AG09319 (cell line): ENCODE measurements at regions not wholly inside any gene's neighbourhood (a gene's known extent, or its start where the extent isn't known, plus 50 kb on each side); places are given as distances from the start of the nearest gene placed in this dataset.

Experiments
- DNase-seq: peaks from one replicate; pipeline ENCODE4 v3.0.0-alpha.2; 2010; ENCODE audit warnings: low read depth; ENCODE audit errors: extremely low read depth
- TF ChIP-seq, protein P1 (sequence below): IDR thresholded peaks from 2 replicates; pipeline ENCODE4 v1.5.1; 2011; ENCODE audit warnings: low read depth, mild to moderate bottlenecking, inconsistent platforms, low read length, moderate library complexity

DNA sequence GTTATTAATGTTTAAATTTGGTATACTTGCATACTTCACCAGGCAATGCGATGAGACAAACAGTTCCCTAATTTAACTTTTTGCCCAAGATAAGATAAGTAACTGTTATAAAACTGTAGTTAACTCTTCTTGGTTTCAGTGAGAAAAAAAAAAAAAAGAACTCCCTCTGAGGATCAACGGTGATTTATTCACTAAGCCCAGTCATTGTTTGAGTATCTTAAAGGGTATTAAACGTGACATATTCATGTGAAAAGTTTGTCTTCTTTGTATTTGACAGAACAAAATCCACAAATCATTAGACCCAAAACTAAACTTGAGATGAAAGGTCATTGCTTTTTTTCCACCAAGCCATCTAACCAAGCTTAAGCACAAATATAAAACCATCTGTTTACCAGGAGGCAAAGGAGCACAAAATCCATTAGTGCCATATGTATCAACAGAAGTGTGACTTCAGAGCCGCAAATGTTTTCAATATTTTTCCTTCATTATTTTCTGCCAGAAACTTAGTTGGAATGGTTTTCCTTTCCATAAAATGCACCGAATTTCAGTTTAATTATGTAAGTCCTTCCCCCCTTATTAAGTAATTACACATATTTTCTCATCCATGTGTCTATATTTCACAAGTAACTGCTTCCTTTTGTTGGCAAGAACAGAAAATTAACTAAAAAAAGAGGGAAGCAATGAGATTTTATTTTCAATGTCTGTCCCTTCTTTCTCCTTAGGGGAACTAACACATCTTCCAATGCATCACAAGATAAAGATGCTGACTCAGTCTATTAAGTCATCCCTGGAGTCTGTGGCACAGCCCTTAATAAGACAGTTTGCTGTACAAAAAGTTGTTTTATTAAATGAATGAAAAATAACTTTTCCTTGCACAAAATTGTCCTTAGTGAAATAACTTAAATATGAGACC, 92.2 kb upstream of the RAP2B start:
- DNase-seq: no peak
- TF ChIP-seq, protein P1, sequence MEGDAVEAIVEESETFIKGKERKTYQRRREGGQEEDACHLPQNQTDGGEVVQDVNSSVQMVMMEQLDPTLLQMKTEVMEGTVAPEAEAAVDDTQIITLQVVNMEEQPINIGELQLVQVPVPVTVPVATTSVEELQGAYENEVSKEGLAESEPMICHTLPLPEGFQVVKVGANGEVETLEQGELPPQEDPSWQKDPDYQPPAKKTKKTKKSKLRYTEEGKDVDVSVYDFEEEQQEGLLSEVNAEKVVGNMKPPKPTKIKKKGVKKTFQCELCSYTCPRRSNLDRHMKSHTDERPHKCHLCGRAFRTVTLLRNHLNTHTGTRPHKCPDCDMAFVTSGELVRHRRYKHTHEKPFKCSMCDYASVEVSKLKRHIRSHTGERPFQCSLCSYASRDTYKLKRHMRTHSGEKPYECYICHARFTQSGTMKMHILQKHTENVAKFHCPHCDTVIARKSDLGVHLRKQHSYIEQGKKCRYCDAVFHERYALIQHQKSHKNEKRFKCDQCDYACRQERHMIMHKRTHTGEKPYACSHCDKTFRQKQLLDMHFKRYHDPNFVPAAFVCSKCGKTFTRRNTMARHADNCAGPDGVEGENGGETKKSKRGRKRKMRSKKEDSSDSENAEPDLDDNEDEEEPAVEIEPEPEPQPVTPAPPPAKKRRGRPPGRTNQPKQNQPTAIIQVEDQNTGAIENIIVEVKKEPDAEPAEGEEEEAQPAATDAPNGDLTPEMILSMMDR: no peak

DNA sequence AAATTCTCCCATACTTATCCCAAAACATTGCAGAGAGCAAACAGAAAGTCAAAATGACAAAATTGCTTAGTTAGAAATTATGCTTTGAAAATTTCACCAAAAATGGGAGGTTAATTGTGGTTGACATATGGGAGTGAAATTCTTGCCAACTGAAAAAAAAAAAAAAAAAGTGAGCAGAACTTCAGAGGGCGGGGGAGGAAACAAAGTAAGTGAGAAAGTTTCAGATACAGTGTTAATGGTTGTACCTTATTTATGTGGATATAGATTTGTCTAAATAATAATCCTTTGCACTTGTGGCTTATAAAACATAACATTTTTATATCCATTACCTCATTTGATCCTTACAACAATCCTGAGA, 91.5 kb upstream of the RAP2B start:
- TF ChIP-seq, protein P1: no peak
- DNase-seq: no peak

DNA sequence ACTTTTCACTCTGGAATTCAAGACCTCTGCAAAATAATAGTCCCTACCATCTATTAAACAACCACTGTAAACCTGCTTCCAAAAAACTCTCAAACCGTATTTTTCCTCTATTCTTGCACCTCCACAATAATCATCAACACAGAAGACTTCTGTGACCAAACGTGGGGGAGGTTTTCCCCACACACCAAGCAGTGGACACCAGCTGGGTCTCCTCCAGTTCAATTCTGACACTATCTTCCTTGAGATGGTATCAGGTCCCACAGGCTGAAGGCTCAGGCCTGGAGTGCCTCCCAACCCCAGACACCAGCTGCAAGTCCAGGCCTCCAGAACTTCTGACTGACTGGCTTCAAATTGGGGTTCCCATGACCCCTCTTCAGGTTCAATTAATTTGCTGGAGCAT, 89.6 kb upstream of the RAP2B start:
- no peak for DNase-seq
- TF ChIP-seq, protein P1: no peak

DNA sequence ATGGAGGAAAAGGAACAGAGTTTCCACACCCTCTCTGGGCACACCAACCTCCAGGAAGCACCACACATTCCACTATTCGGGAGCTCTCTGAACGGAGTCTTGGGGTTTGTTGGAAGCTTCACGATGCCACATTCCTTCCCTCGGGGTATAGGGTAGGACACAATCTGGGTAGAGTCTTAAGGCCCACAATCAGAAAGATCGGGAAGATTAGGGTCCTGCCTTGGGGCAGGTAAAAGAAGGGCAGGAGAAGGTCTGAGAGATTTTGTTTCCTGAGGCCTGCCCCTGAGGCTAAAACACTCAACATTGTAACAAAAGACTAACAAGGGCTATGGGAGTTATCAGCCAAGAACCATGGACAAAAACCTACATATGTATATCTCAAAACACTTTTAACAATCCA, 89.2 kb upstream of the RAP2B start:
- DNase-seq: no peak
- TF ChIP-seq, protein P1: no peak

DNA sequence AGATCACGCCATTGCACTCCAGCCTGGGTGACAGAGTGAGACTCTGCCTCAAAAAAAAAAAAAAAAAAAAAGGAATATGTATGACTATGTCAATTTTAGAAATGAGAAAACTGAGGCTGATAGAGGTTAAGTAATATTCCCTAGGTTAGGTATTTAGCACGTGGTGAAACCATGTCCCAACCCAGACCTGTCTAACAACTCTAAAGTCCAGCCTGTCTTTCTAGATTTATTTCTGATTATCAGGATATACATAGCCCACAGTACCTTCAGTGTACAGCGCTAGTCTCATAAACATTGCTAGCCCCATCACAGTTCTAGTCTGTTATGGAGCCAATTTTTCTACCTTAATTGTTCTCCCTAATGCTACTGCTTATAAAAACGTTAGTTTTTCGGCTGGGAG, 88.4 kb upstream of the RAP2B start:
- TF ChIP-seq, protein P1: no peak
- DNase-seq: no peak

DNA sequence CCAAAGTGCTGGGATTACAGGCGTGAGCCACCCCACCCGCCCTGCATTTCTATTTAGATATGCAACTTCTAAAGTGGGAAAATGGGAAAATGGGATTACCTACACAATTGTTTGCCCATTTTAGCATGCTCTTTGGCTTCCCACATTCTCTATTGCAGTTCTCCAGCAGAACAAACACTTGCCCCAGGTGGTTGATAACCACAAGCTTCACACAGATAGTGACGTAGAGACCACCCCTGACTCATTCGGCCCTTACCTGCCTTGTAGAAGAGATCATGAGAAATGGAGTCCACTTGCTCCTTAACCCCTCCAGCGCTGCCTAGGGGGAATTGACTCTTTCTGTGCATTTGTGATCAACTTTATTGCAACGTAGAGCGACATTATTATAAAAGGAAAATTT, 83.2 kb upstream of the RAP2B start:
- TF ChIP-seq, protein P1: no peak
- no peak for DNase-seq

DNA sequence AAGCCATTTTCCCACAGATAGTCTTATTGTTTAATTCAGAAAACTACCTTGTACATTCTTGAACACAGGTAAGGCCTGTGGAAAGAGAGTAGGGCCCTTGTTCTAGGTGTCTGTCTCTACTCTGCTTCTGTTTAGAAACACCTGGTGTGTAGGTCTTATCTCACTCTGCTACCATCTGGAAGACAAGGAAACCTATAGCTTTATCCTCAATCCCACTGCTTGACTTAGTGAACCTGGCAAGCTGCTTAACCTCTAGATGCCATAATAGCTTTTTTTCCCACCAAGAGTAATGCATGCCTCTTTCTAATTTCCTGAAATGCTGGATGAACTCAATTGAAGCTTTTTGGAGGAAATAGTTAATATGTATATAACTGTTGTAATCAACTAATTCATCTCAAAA, 82.6 kb upstream of the RAP2B start:
- DNase-seq: no peak
- TF ChIP-seq, protein P1: no peak
